ENCODE measurements at regions not wholly inside any gene's neighbourhood (a gene's known extent, or its start where the extent isn't known, plus 50 kb on each side); places are given as distances from the start of the nearest gene placed in this dataset.

GRCh38 chr9:106701611-106702010, 161.4 kb upstream of the ZNF462 start:
- TF ChIP-seq CTCF (IDR thresholded peaks at IDR 0.05) (no peak), POLR2A (IDR thresholded peaks at IDR 0.05) (no peak)

Data from heart left ventricle (tissue), 13 donors.